GM18511 (cell line): ENCODE measurements at regions not wholly inside any gene's neighbourhood (a gene's known extent, or its start where the extent isn't known, plus 50 kb on each side); places are given as distances from the start of the nearest gene placed in this dataset.
A peak's percentile ranks its signal among the peaks of the same experiment; 100 is the strongest.

ENCODE experiments used
- ATAC-seq: cut with Tn5 transposase; IDR thresholded peaks from one replicate; pipeline ENCODE4 v1.9.1; 2021; ENCODE audit warnings: mild to moderate bottlenecking, moderate library complexity; ENCODE audit not compliant: unreplicated experiment

- ATAC-seq = no peak
Measured at GRCh38 chr18:2392446-2392845, 178.9 kb downstream of the METTL4 start.

- no peak for ATAC-seq
Measured at GRCh38 chr18:2394684-2395083, 176.6 kb downstream of the METTL4 start.

- peak; percentile 89 for ATAC-seq
Measured at GRCh38 chr18:2395427-2396161, 175.7 kb downstream of the METTL4 start.

- peak; percentile 38 for ATAC-seq
Measured at GRCh38 chr18:2396162-2396505, 175.2 kb downstream of the METTL4 start.

GRCh38 chr18:2400701-2401196, 170.6 kb downstream of the METTL4 start:
- ATAC-seq = no peak

- ATAC-seq = no peak
Measured at GRCh38 chr18:2402084-2402483, 169.2 kb downstream of the METTL4 start.

- ATAC-seq = no peak
Measured at GRCh38 chr18:2406544-2406943, 164.8 kb downstream of the METTL4 start.

- no peak for ATAC-seq
Measured at GRCh38 chr18:2407961-2408360, 163.3 kb downstream of the METTL4 start.

- no peak for ATAC-seq
Measured at GRCh38 chr18:2409906-2410305, 161.4 kb downstream of the METTL4 start.

GRCh38 chr18:2410688-2411087, 160.6 kb downstream of the METTL4 start:
- no peak for ATAC-seq

- ATAC-seq = no peak
Measured at GRCh38 chr18:2411381-2411960, 159.8 kb downstream of the METTL4 start.

GRCh38 chr18:2412281-2412680, 159.0 kb downstream of the METTL4 start:
- ATAC-seq = no peak

GRCh38 chr18:2412996-2413751, 158.1 kb downstream of the METTL4 start:
- ATAC-seq = no peak

GRCh38 chr18:2414235-2414634, 157.1 kb downstream of the METTL4 start:
- ATAC-seq = no peak

- no peak for ATAC-seq
Measured at GRCh38 chr18:2415656-2416055, 155.6 kb downstream of the METTL4 start.

GRCh38 chr18:2417861-2418610, 153.3 kb downstream of the METTL4 start:
- no peak for ATAC-seq

GRCh38 chr18:2420367-2420766, 150.9 kb downstream of the METTL4 start:
- ATAC-seq = no peak

- ATAC-seq = no peak
Measured at GRCh38 chr18:2423761-2424160, 147.5 kb downstream of the METTL4 start.

GRCh38 chr18:2424420-2424819, 146.9 kb downstream of the METTL4 start:
- no peak for ATAC-seq

- ATAC-seq = no peak
Measured at GRCh38 chr18:2425426-2426317, 145.6 kb downstream of the METTL4 start.
